SK-N-SH (cell line): ENCODE measurements at regions not wholly inside any gene's neighbourhood (a gene's known extent, or its start where the extent isn't known, plus 50 kb on each side); places are given as distances from the start of the nearest gene placed in this dataset.

Experiments
- CTCF ChIA-PET: fragments of 300-600, 350-600 bp; formaldehyde crosslinking; extraction: SDS; loops from one replicate; lab custom pipeline; 2021; lab: Yijun Ruan, JAX
- POLR2A ChIA-PET: fragments of 350-600 bp; sonication (Branson Sonifier 250); formaldehyde crosslinking; extraction: SDS; loops from one replicate; lab custom pipeline; 2020; ENCODE audit warnings: antibody characterized with exemption, inconsistent platforms; lab: Yijun Ruan, JAX
- DNase-seq: peaks from one replicate; pipeline ENCODE4 v3.0.0; 2012
- H2AFZ ChIP-seq: fragments of 200-600 bp; sonication (generic); 2 replicates; pipeline ENCODE4 v1.8.1; 2016; ENCODE audit warnings: antibody characterized with exemption, mild to moderate bottlenecking, low read depth
- H3F3A ChIP-seq: fragments of 200-600 bp; sonication (generic); replicated peaks from 2 replicates; pipeline ENCODE3; 2016; ENCODE audit warnings: antibody characterized with exemption, mild to moderate bottlenecking; ENCODE audit not compliant: insufficient read depth
- H3K27ac ChIP-seq, 2 experiments: fragments of 200-500 bp in 1 of 2; fragments of 200-600 bp in 1 of 2; sonication (Bioruptor generic) in 1 of 2; sonication (generic), shearing (Covaris generic) in 1 of 2; 2 replicates each; pipeline versions ENCODE4 v1.5.1 to v1.6.1; 2014 to 2016; ENCODE audit warnings: low read depth in 2 of 2, inconsistent platforms in 1 of 2, low read length in 1 of 2, mild to moderate bottlenecking in 1 of 2, mixed read lengths in 1 of 2
- H3K27me3 ChIP-seq: fragments of 200-600 bp; sonication (generic), shearing (Covaris generic); 2 replicates; pipeline ENCODE4 v1.6.1; 2016; ENCODE audit warnings: mixed run types; ENCODE audit not compliant: insufficient read depth
- H3K36me3 ChIP-seq, 2 experiments: fragments of 200-500 bp in 1 of 2; fragments of 200-600 bp in 1 of 2; sonication (Bioruptor generic) in 1 of 2; sonication (generic) in 1 of 2; replicated peaks in 1 of 2; 2 replicates each; pipeline versions ENCODE3 to v1.5.1; 2014 to 2016; ENCODE audit warnings: low read length in 1 of 2, mild to moderate bottlenecking in 1 of 2; ENCODE audit not compliant: insufficient read depth in 2 of 2, control insufficient read depth in 1 of 2
- H3K4me1 ChIP-seq, 2 experiments: fragments of 200-500 bp in 1 of 2; fragments of 200-600 bp in 1 of 2; sonication (Bioruptor generic) in 1 of 2; sonication (generic), shearing (Covaris generic) in 1 of 2; 2 replicates each; pipeline versions ENCODE4 v1.5.1 to v1.6.1; 2014 to 2016; ENCODE audit warnings: low read depth in 1 of 2, low read length in 1 of 2, mixed run types in 1 of 2; ENCODE audit not compliant: insufficient read depth in 2 of 2, control insufficient read depth in 1 of 2
- H3K4me2 ChIP-seq: fragments of 200-600 bp; sonication (generic), shearing (Covaris generic); 2 replicates; pipeline ENCODE4 v1.6.1; 2017; ENCODE audit warnings: mixed run types
- H3K4me3 ChIP-seq, 2 experiments: fragments of 200-500 bp in 1 of 2; fragments of 200-600 bp in 1 of 2; sonication (Bioruptor generic) in 1 of 2; sonication (generic), shearing (Covaris generic) in 1 of 2; 2 replicates each; pipeline versions ENCODE4 v1.5.1 to v1.8.1; 2014 to 2016; ENCODE audit warnings: low read depth in 2 of 2, inconsistent platforms in 1 of 2, low read length in 1 of 2, mild to moderate bottlenecking in 1 of 2, mixed read lengths in 1 of 2, moderate library complexity in 1 of 2
- H3K79me2 ChIP-seq: fragments of 200-600 bp; sonication (generic); 2 replicates; pipeline ENCODE4 v1.8.1; 2017; ENCODE audit warnings: mild to moderate bottlenecking; ENCODE audit not compliant: insufficient read depth
- H3K9ac ChIP-seq: fragments of 200-600 bp; sonication (generic); 2 replicates; pipeline ENCODE4 v1.6.1; 2017; ENCODE audit warnings: mixed run types
- H3K9me2 ChIP-seq: fragments of 200-600 bp; sonication (generic); 2 replicates; pipeline ENCODE4 v1.6.1; 2017; ENCODE audit warnings: mixed run types
- H3K9me3 ChIP-seq: fragments of 200-600 bp; sonication (generic); 2 replicates; pipeline ENCODE4 v1.6.1; 2017; ENCODE audit warnings: mixed run types, mild to moderate bottlenecking, moderate library complexity
- H4K20me1 ChIP-seq: fragments of 200-600 bp; sonication (generic); 2 replicates; pipeline ENCODE4 v1.6.1; 2017; ENCODE audit warnings: mild to moderate bottlenecking, mixed run types; ENCODE audit not compliant: insufficient read depth
- CHD2 ChIP-seq: fragments of 150-350 bp; IDR thresholded peaks from 2 replicates; pipeline ENCODE4 v1.6.1; 2018; ENCODE audit warnings: low read length; ENCODE audit not compliant: partially characterized antibody
- ELF1 ChIP-seq: IDR thresholded peaks from 2 replicates; pipeline ENCODE4 v1.4.0; 2012
- FOSL2 ChIP-seq: IDR thresholded peaks from 2 replicates; pipeline ENCODE4 v1.4.0; 2012; ENCODE audit warnings: low read depth, mild to moderate bottlenecking, moderate library complexity, borderline replicate concordance
- FOXJ3 ChIP-seq: sonication (generic); formaldehyde crosslinking; IDR thresholded peaks from 2 replicates; pipeline ENCODE4 v1.5.1; 2020; ENCODE audit warnings: mild to moderate bottlenecking, missing genetic modification reagents
- MAX ChIP-seq: IDR thresholded peaks from 2 replicates; pipeline ENCODE4 v1.4.0; 2012; ENCODE audit warnings: low read depth
- MXI1 ChIP-seq: IDR thresholded peaks from 2 replicates; pipeline ENCODE4 v1.6.1; 2012; ENCODE audit warnings: mild to moderate bottlenecking, low read depth, low read length, improper control_type of control experiment
- NFIC ChIP-seq: IDR thresholded peaks from 2 replicates; pipeline ENCODE4 v1.4.0; 2012; ENCODE audit warnings: borderline replicate concordance
- PBX3 ChIP-seq: IDR thresholded peaks from 2 replicates; pipeline ENCODE4; 2012
- POLR2AphosphoS5 ChIP-seq: IDR thresholded peaks from 2 replicates; pipeline ENCODE4 v1.6.1; 2012; ENCODE audit warnings: low read depth, low read length
- RCOR1 ChIP-seq: fragments of 150-350 bp; IDR thresholded peaks from 2 replicates; pipeline ENCODE4 v1.6.1; 2017; ENCODE audit warnings: antibody characterized with exemption, low read length
- RFX5 ChIP-seq: IDR thresholded peaks from 2 replicates; pipeline ENCODE4 v1.6.1; 2012; ENCODE audit warnings: mild to moderate bottlenecking, improper control_type of control experiment, low read length
- RXRA ChIP-seq: IDR thresholded peaks from 2 replicates; pipeline ENCODE4 v1.4.0; 2012; ENCODE audit warnings: low read depth, mild to moderate bottlenecking, borderline replicate concordance
- SIN3A ChIP-seq: IDR thresholded peaks from 2 replicates; pipeline ENCODE4 v1.6.1; 2012; ENCODE audit warnings: low read depth, mild to moderate bottlenecking, low read length, moderate library complexity, borderline replicate concordance
- SMC3 ChIP-seq: IDR thresholded peaks from 2 replicates; pipeline ENCODE4 v1.6.1; 2012; ENCODE audit warnings: low read depth, low read length, improper control_type of control experiment
- TAF1 ChIP-seq: IDR thresholded peaks from 2 replicates; pipeline ENCODE4 v1.6.1; 2012; ENCODE audit warnings: low read depth, mild to moderate bottlenecking, low read length, moderate library complexity, borderline replicate concordance
- TEAD4 ChIP-seq: IDR thresholded peaks from 2 replicates; pipeline ENCODE4 v1.4.0; 2012; ENCODE audit warnings: mild to moderate bottlenecking, borderline replicate concordance; ENCODE audit not compliant: insufficient read depth
- USF1 ChIP-seq: IDR thresholded peaks from 2 replicates; pipeline ENCODE4 v1.4.0; 2012; ENCODE audit warnings: low read depth, borderline replicate concordance
- USF2 ChIP-seq: fragments of 150-350 bp; IDR thresholded peaks from 2 replicates; pipeline ENCODE4 v1.6.1; 2017; ENCODE audit warnings: antibody characterized with exemption, low read length, low read depth, borderline replicate concordance
- YY1 ChIP-seq: IDR thresholded peaks from 2 replicates; pipeline ENCODE4 v1.4.0; 2012; ENCODE audit warnings: low read depth, mild to moderate bottlenecking
- ZBTB33 ChIP-seq: IDR thresholded peaks from 2 replicates; pipeline ENCODE4 v1.4.0; 2012; ENCODE audit warnings: low read depth, borderline replicate concordance

- Histone ChIP-seq H2AFZ (no peak overlapping the region), H3K9ac (no peak overlapping the region), H3K27me3 (no peaks in the 10 kb centered on the region), H3K4me2 (no peak overlapping the region), H3F3A (no peaks in the 10 kb centered on the region), H3K4me1 (no peaks in the 10 kb centered on the region), H4K20me1 (no peaks in the 10 kb centered on the region), H3K36me3 (no peaks in the 10 kb centered on the region), H3K9me2 (no peaks in the 10 kb centered on the region), H3K4me3 (no peak overlapping the region), H3K9me3 (no peaks in the 10 kb centered on the region), H3K27ac (no peak overlapping the region), H3K79me2 (no peaks in the 10 kb centered on the region)
- no peak for TF ChIP-seq POLR2AphosphoS5
- no peak for TF ChIP-seq ELF1
- TF ChIP-seq SIN3A: no peak
- TF ChIP-seq RXRA: no peak
- TF ChIP-seq FOXJ3 (CRISPR knock-in tag): no peak
- TF ChIP-seq PBX3: no peak
- no peak for TF ChIP-seq YY1
- TF ChIP-seq RFX5: no peak
- no peak for TF ChIP-seq ZBTB33
- no peak for TF ChIP-seq TAF1
- TF ChIP-seq FOSL2: no peak
- no peak for TF ChIP-seq RCOR1
- no peak for TF ChIP-seq MXI1
- no peak for TF ChIP-seq SMC3
- TF ChIP-seq NFIC: no peak
- no peak for TF ChIP-seq USF1
- no peak for TF ChIP-seq TEAD4
- TF ChIP-seq MAX: no peak
- TF ChIP-seq CHD2: no peak
- no peak for TF ChIP-seq USF2
- DNase-seq: no peak
- POLR2A ChIA-PET: no interaction called here
- CTCF ChIA-PET: no interaction called here
Measured at GRCh38 chr11:87662287-87662686, 513.0 kb downstream of the RAB38 start.
